H1 (cell line): ENCODE measurements at regions not wholly inside any gene's neighbourhood (a gene's known extent, or its start where the extent isn't known, plus 50 kb on each side); places are given as distances from the start of the nearest gene placed in this dataset.

Experiments used
- CTCF ChIA-PET: fragments of 300-600 bp; sonication (Branson Sonifier 250); formaldehyde crosslinking; loops from one replicate; lab custom pipeline; 2021; ENCODE audit not compliant: partially characterized antibody; lab: Charles Lee
- POLR2A ChIA-PET: fragments of 300-600 bp; sonication (Branson Sonifier 250); formaldehyde crosslinking; loops from one replicate; lab custom pipeline; 2021; ENCODE audit warnings: inconsistent platforms; ENCODE audit not compliant: partially characterized antibody; lab: Charles Lee
- DNase-seq, 2 experiments: peaks; one replicate each; pipeline versions ENCODE4 v3.0.0 to v3.0.0-alpha.2; 2010 to 2022; ENCODE audit warnings: low spot score in 2 of 2, low read depth in 1 of 2, mixed read lengths in 1 of 2
- FAIRE-seq: peaks from 2 replicates; lab custom pipeline; 2011; peaks lifted over from hg19 to GRCh38; lab: Jason Lieb, UNC
- H2AFZ ChIP-seq: 2 replicates; pipeline ENCODE4 v1.8.1; 2012; ENCODE audit warnings: low read length, inconsistent platforms
- H2AK5ac ChIP-seq: 2 replicates; pipeline ENCODE4 v1.6.1; 2013; ENCODE audit warnings: low read depth, low read length
- H2BK120ac ChIP-seq: replicated peaks from 2 replicates; pipeline ENCODE3; 2013; ENCODE audit warnings: low read depth, low read length, inconsistent platforms
- H2BK12ac ChIP-seq: 2 replicates; pipeline ENCODE4 v1.6.1; 2013; ENCODE audit warnings: low read depth, low read length
- H2BK15ac ChIP-seq: 2 replicates; pipeline ENCODE4 v1.6.1; 2013; ENCODE audit warnings: low read length
- H2BK20ac ChIP-seq: 2 replicates; pipeline ENCODE4 v1.6.1; 2013; ENCODE audit warnings: low read length
- H2BK5ac ChIP-seq: 2 replicates; pipeline ENCODE4 v1.6.1; 2013; ENCODE audit warnings: low read depth, low read length
- H3K14ac ChIP-seq: 2 replicates; pipeline ENCODE4 v1.6.1; 2013; ENCODE audit warnings: inconsistent platforms; ENCODE audit not compliant: insufficient read length
- H3K18ac ChIP-seq: 2 replicates; pipeline ENCODE4 v1.6.1; 2013; ENCODE audit warnings: low read length; ENCODE audit errors: extremely low read depth
- H3K23ac ChIP-seq: 2 replicates; pipeline ENCODE4 v1.6.1; 2013; ENCODE audit warnings: inconsistent platforms; ENCODE audit not compliant: insufficient read length
- H3K23me2 ChIP-seq: 2 replicates; pipeline ENCODE4 v1.6.1; 2013; ENCODE audit warnings: low read depth, low read length
- H3K27ac ChIP-seq: 2 replicates; pipeline ENCODE4 v1.6.1; 2011; ENCODE audit warnings: low read depth, low read length, inconsistent platforms
- H3K27me3 ChIP-seq, 4 experiments: replicated peaks in 1 of 4; 1 replicate in 1 of 4; 2 replicates in 3 of 4; pipeline versions ENCODE4 v1.6.1 to v1.8.1; 2011 to 2013; ENCODE audit warnings: low read length in 3 of 4, mild to moderate bottlenecking in 3 of 4, inconsistent platforms in 2 of 4, mixed read lengths in 2 of 4, moderate library complexity in 1 of 4; ENCODE audit not compliant: control insufficient read depth in 3 of 4, insufficient read depth in 3 of 4; ENCODE audit errors: extremely low read depth in 1 of 4
- H3K36me3 ChIP-seq, 4 experiments: 2 replicates each; pipeline versions ENCODE4 v1.6.1 to v1.8.1; 2011 to 2013; ENCODE audit warnings: mild to moderate bottlenecking in 4 of 4, low read length in 3 of 4, moderate library complexity in 2 of 4, control low read depth in 1 of 4, inconsistent platforms in 1 of 4; ENCODE audit not compliant: insufficient read depth in 4 of 4, control insufficient read depth in 2 of 4
- H3K4ac ChIP-seq: replicated peaks from 2 replicates; pipeline ENCODE3; 2013; ENCODE audit warnings: low read length, low read depth, mixed read lengths, inconsistent platforms; ENCODE audit not compliant: insufficient read length
- H3K4me1 ChIP-seq, 4 experiments: replicated peaks in 1 of 4; 1 replicate in 1 of 4; 2 replicates in 3 of 4; pipeline versions ENCODE4 v1.6.1 to v1.8.1; 2011 to 2013; ENCODE audit warnings: low read length in 3 of 4, inconsistent platforms in 2 of 4, mixed read lengths in 1 of 4; ENCODE audit not compliant: insufficient read depth in 4 of 4, control insufficient read depth in 3 of 4
- H3K4me2 ChIP-seq, 2 experiments: 2 replicates each; pipeline versions ENCODE4 v1.6.1 to v1.8.1; 2011 to 2013; ENCODE audit warnings: low read depth in 2 of 2, low read length in 2 of 2, control low read depth in 1 of 2, inconsistent platforms in 1 of 2, mild to moderate bottlenecking in 1 of 2; ENCODE audit not compliant: insufficient read depth in 1 of 2
- H3K4me3 ChIP-seq, 4 experiments: fragments of 200-600, 300-600 bp in 1 of 4; sonication (generic), shearing (Covaris generic), sonication (Bioruptor Twin) in 1 of 4; 2 replicates each; pipeline versions ENCODE4 v1.5.1 to v1.8.1; 2011 to 2016; ENCODE audit warnings: low read length in 4 of 4, low read depth in 3 of 4, control low read depth in 2 of 4, inconsistent platforms in 2 of 4, mild to moderate bottlenecking in 2 of 4, mixed read lengths in 1 of 4, moderate library complexity in 1 of 4; ENCODE audit not compliant: insufficient read depth in 2 of 4; ENCODE audit errors: extremely low read depth in 1 of 4
- H3K56ac ChIP-seq: replicated peaks from 2 replicates; pipeline ENCODE3; 2013; ENCODE audit warnings: low read depth, mild to moderate bottlenecking, mixed read lengths, low read length, inconsistent platforms; ENCODE audit not compliant: insufficient read length
- H3K79me1 ChIP-seq: 2 replicates; pipeline ENCODE4 v1.6.1; 2013; ENCODE audit warnings: low read depth, low read length, control low read depth
- H3K79me2 ChIP-seq, 2 experiments: 2 replicates each; pipeline versions ENCODE4 v1.6.1 to v1.8.1; 2012 to 2013; ENCODE audit warnings: low read length in 2 of 2, mild to moderate bottlenecking in 2 of 2, inconsistent platforms in 1 of 2; ENCODE audit not compliant: insufficient read depth in 2 of 2, control insufficient read depth in 1 of 2
- H3K9ac ChIP-seq, 4 experiments: replicated peaks in 1 of 4; 1 replicate in 1 of 4; 2 replicates in 3 of 4; pipeline versions ENCODE4 v1.6.1 to v1.8.1; 2011 to 2013; ENCODE audit warnings: low read depth in 3 of 4, low read length in 3 of 4, control low read depth in 2 of 4, mild to moderate bottlenecking in 2 of 4, moderate library complexity in 2 of 4, inconsistent platforms in 1 of 4; ENCODE audit errors: extremely low read depth in 1 of 4
- H3K9me3 ChIP-seq, 2 experiments: 2 replicates each; pipeline versions ENCODE4 v1.6.1 to v1.8.1; 2012 to 2013; ENCODE audit warnings: mild to moderate bottlenecking in 2 of 2, moderate library complexity in 2 of 2, control low read depth in 1 of 2, inconsistent platforms in 1 of 2, low read depth in 1 of 2, low read length in 1 of 2, mixed read lengths in 1 of 2; ENCODE audit not compliant: insufficient read depth in 2 of 2
- H4K20me1 ChIP-seq, 2 experiments: replicated peaks in 1 of 2; 2 replicates each; pipeline versions ENCODE3 to v1.8.1; 2011 to 2013; ENCODE audit warnings: inconsistent platforms in 2 of 2, low read length in 2 of 2, mild to moderate bottlenecking in 1 of 2; ENCODE audit not compliant: insufficient read depth in 2 of 2, control insufficient read depth in 1 of 2
- H4K5ac ChIP-seq: 2 replicates; pipeline ENCODE4 v1.6.1; 2013; ENCODE audit warnings: low read length, low read depth, mixed read lengths, inconsistent platforms; ENCODE audit not compliant: insufficient read length
- H4K8ac ChIP-seq: 2 replicates; pipeline ENCODE4 v1.8.0; 2013; ENCODE audit warnings: mild to moderate bottlenecking, moderate library complexity, low read length, inconsistent platforms; ENCODE audit not compliant: insufficient read depth; ENCODE audit errors: extremely low read depth
- H4K91ac ChIP-seq: replicated peaks from 2 replicates; pipeline ENCODE3; 2013; ENCODE audit warnings: low read length, mixed read lengths, inconsistent platforms; ENCODE audit not compliant: insufficient read length
- CHD1 ChIP-seq: IDR thresholded peaks from 2 replicates; pipeline ENCODE4 v1.6.1; 2012; ENCODE audit warnings: low read depth, low read length, improper control_type of control experiment
- EZH2 ChIP-seq: fragments of 200-600 bp; sonication (generic); IDR thresholded peaks from 2 replicates; pipeline ENCODE4 v1.7.1; 2012; ENCODE audit warnings: low read depth, mild to moderate bottlenecking, moderate library complexity, low read length, inconsistent platforms; ENCODE audit not compliant: severe bottlenecking
- KDM5A ChIP-seq: fragments of 200-600 bp; IDR thresholded peaks from 2 replicates; pipeline ENCODE4 v1.7.1; 2012; ENCODE audit warnings: mild to moderate bottlenecking, low read length, inconsistent platforms, mixed read lengths
- RAD21 ChIP-seq, 2 experiments: IDR thresholded peaks in 1 of 2; conservative IDR thresholded peaks in 1 of 2; 2 replicates each; pipeline ENCODE4 v1.6.1; 2011; ENCODE audit warnings: low read depth in 2 of 2, low read length in 2 of 2, improper control_type of control experiment in 1 of 2, inconsistent platforms in 1 of 2, mild to moderate bottlenecking in 1 of 2, moderate library complexity in 1 of 2
- SAP30 ChIP-seq: fragments of 300-600 bp; sonication (generic); IDR thresholded peaks from 2 replicates; pipeline ENCODE4 v1.7.1; 2012; ENCODE audit warnings: low read length, moderate library complexity, mild to moderate bottlenecking, inconsistent platforms; ENCODE audit not compliant: insufficient read depth, insufficient replicate concordance
- YY1 ChIP-seq: IDR thresholded peaks from 2 replicates; pipeline ENCODE4 v1.6.1; 2011; ENCODE audit warnings: low read depth, mild to moderate bottlenecking, low read length
- WGBS, 2 experiments: shearing (Covaris generic) in 1 of 2; methylation state at CpG; one replicate each; pipeline versions ENCODE4 v1.1.6 to v1.1.7; 2013 to 2015; ENCODE audit warnings: low lambda C conversion rate in 2 of 2, mixed read lengths in 2 of 2, inconsistent platforms in 1 of 2, low coverage in 1 of 2, missing lambda C conversion rate in 1 of 2; ENCODE audit not compliant: insufficient replicate concordance in 2 of 2, insufficient coverage in 1 of 2, insufficient read length in 1 of 2; ENCODE audit errors: extremely low coverage in 1 of 2, missing lambda C conversion rate in 1 of 2; 5-methylcytosine and 5-hydroxymethylcytosine counted together

- H3K23me2 ChIP-seq: no peaks in the 10 kb centered on the region
- H4K8ac ChIP-seq: no peak overlapping the region; the same call in 1 of the 2 replicates
- no peak overlapping the region for H4K91ac ChIP-seq
- H3K9me3 ChIP-seq: no peaks in the 10 kb centered on the region
- H2BK12ac ChIP-seq: no peak overlapping the region
- H2BK5ac ChIP-seq: no peak overlapping the region
- H2BK20ac ChIP-seq: no peak overlapping the region
- H3K9ac ChIP-seq: no peak overlapping the region
- H3K4ac ChIP-seq: no peak overlapping the region
- H3K27me3 ChIP-seq: no peaks in the 10 kb centered on the region
- H3K4me3 ChIP-seq: no peak overlapping the region
- H4K20me1 ChIP-seq: no peaks in the 10 kb centered on the region
- H3K18ac ChIP-seq: no peak overlapping the region
- H2BK15ac ChIP-seq: no peak overlapping the region
- H2BK120ac ChIP-seq: no peak overlapping the region
- no peaks in the 10 kb centered on the region for H3K4me1 ChIP-seq
- H4K5ac ChIP-seq: no peak overlapping the region
- no peaks in the 10 kb centered on the region for H3K79me2 ChIP-seq
- CTCF ChIA-PET: no interaction called here
- no peak overlapping the region for H3K56ac ChIP-seq
- no peak overlapping the region for H3K23ac ChIP-seq
- no peak overlapping the region for H3K4me2 ChIP-seq
- H2AK5ac ChIP-seq: no peak overlapping the region
- no peak overlapping the region for H3K14ac ChIP-seq
- H3K79me1 ChIP-seq: no peaks in the 10 kb centered on the region
- DNase-seq: no peak
- POLR2A ChIA-PET: interaction anchor here (0.7 kb wide), 1 partner anchor 13 kb away, joined by 5 read pairs; no protein-coding TSS in a partner anchor
- TF ChIP-seq RAD21 (IDR thresholded peaks at IDR 0.05 in 1 of 2, conservative IDR thresholded peaks at IDR 0.05 in 1 of 2; ENCODE audit: low read depth in 2 of 2, low read length in 2 of 2) (no peak), KDM5A (no peak), CHD1 (no peak), SAP30 (no peak), YY1 (no peak), EZH2 (no peak)
- WGBS, 2 experiments: 96% methylated on average over 5 of the region's 5 CpGs; no CpG with 5 or more reads in 1 of the 2 experiments
- FAIRE-seq: no peak
- no peak overlapping the region for H3K27ac ChIP-seq
- H3K36me3 ChIP-seq: no peaks in the 10 kb centered on the region
- H2AFZ ChIP-seq: no peak overlapping the region
Observed at GRCh38 chr15:72978223-72978622, 74.0 kb upstream of the NEO1 start.
